Bronchial epithelial cell (primary cell): ENCODE measurements at regions not wholly inside any gene's neighbourhood (a gene's known extent, or its start where the extent isn't known, plus 50 kb on each side); places are given as distances from the start of the nearest gene placed in this dataset.

ENCODE experiments used
- DNase-seq: peaks from one replicate; pipeline ENCODE4 v3.0.0-alpha.2; 2010; ENCODE audit warnings: low read depth
- FAIRE-seq: peaks from 2 replicates; lab custom pipeline; 2011; peaks lifted over from hg19 to GRCh38; lab: Jason Lieb, UNC
- H3K27me3 ChIP-seq: 2 replicates; pipeline ENCODE4 v1.5.1; 2011; ENCODE audit warnings: low read length; ENCODE audit not compliant: control insufficient read depth, insufficient read depth
- H3K36me3 ChIP-seq: 2 replicates; pipeline ENCODE4 v1.5.1; 2011; ENCODE audit warnings: low read length; ENCODE audit not compliant: control insufficient read depth, insufficient read depth
- H3K4me3 ChIP-seq: 2 replicates; pipeline ENCODE4 v1.5.1; 2011; ENCODE audit warnings: mild to moderate bottlenecking, low read depth, low read length, control low read depth
- CTCF ChIP-seq: IDR thresholded peaks from 2 replicates; pipeline ENCODE4 v1.5.1; 2011; ENCODE audit warnings: mild to moderate bottlenecking, moderate library complexity, low read length, control low read depth, inconsistent platforms; ENCODE audit not compliant: insufficient read depth, severe bottlenecking

DNA sequence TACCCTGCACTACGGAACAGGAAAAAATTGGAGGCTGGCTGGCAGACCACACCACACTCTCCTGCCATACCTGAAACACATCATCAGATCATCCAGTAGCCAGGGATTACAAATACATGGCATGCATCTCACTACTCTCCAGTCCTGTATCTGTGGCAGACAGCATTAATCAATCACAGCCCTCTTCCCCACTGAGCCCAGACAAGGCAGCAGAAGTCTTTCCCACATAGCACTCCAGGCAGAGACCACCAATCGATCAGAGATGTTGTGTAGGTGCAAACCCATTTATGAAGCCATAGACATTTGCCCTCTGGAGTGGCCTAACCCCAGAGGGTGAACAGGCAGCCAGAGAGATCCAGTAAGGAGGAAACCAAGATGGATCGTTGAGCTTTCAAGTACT, 410.9 kb upstream of the PROK2 start:
- TF ChIP-seq CTCF = no peak
- FAIRE-seq = no peak
- H3K36me3 ChIP-seq = no peaks in the 10 kb centered on the region
- no peak for DNase-seq
- H3K27me3 ChIP-seq = no peaks in the 10 kb centered on the region
- no peak overlapping the region for H3K4me3 ChIP-seq

GRCh38 chr3:72194458-72194857, 409.5 kb upstream of the PROK2 start:
- no peak for DNase-seq
- H3K36me3 ChIP-seq = no peaks in the 10 kb centered on the region
- no peaks in the 10 kb centered on the region for H3K27me3 ChIP-seq
- no peak for FAIRE-seq
- TF ChIP-seq CTCF = no peak
- no peak overlapping the region for H3K4me3 ChIP-seq

DNA sequence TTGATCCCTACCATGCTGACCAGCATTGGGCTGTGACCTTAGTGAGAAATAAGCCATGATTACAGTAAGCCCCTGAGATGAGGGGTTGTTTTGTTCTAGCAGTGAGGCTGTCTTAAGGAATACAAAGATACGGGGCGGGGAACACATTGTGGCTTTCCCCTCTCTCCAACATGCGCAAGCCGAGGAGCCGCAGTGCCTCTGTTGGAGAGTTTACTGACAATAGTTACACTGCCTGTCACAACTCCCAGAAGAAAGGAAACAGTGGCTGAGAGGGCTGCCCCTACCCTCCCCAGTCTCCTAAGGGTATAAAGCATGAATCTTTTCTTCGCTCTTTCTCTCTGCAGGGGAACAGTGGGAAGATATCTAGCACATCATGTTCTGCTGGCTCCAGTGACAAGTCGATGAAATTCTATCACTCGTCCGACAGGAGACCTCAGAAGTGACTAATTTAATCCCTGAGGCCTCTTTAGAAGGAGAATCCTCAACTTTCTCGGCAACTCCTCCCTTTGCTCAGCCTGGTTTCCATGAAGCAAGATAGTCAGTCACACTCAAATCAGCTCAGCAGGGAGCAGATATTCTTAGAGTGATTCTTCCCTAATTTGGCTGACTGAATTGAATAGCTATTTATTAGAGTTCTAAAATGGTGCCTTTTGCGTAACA, 409.0 kb upstream of the PROK2 start:
- Histone ChIP-seq H3K36me3 (no peaks in the 10 kb centered on the region), H3K4me3 (no peak overlapping the region), H3K27me3 (no peaks in the 10 kb centered on the region)
- no peak for TF ChIP-seq CTCF
- DNase-seq (no peak), FAIRE-seq (no peak)

- FAIRE-seq = no peak
- peak; percentile 22 for DNase-seq
- Histone ChIP-seq H3K27me3 (no peaks in the 10 kb centered on the region), H3K4me3 (no peak overlapping the region), H3K36me3 (no peaks in the 10 kb centered on the region)
- no peak for TF ChIP-seq CTCF
These were observed 407.6 kb upstream of the PROK2 start for GRCh38 chr3:72192572-72192971.

GRCh38 chr3:72191209-72191960, 406.4 kb upstream of the PROK2 start:
- no peaks in the 10 kb centered on the region for H3K36me3 ChIP-seq
- no peak overlapping the region for H3K4me3 ChIP-seq

More at GRCh38 chr3:72191209-72191960, 406.4 kb upstream of the PROK2 start:
- DNase-seq = no peak
- H3K27me3 ChIP-seq = no peaks in the 10 kb centered on the region
- TF ChIP-seq CTCF = no peak
- no peak for FAIRE-seq
